ENCODE measurements at regions not wholly inside any gene's neighbourhood (a gene's known extent, or its start where the extent isn't known, plus 50 kb on each side); places are given as distances from the start of the nearest gene placed in this dataset.
"Not testable (repeated sequence)": the region's sequence is repeated elsewhere in the genome, so short reads cannot be mapped to it uniquely, and the experiment has no call there.

DNA sequence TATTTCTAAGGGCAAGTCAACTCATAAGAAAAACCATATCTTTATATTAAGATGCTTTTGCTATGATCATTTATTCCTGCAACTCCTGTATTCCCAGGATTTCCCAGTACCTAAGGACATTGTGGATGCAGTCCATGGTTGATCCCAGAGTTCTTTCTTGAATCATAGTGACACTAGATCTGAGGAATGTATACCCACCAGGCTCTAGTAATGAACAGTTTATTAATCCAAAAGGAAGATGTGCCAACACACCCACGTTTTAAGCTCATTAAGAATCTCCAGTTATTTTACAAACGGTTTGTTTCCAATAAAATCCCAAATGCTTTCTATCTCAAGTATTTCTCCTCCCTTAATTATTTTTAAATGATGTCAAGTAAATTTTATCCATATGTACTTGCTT is 210.8 kb upstream of the ZEB2 start:
- Histone ChIP-seq H3K4me3 (ENCODE audit: low read length) (no peak overlapping the region), H3K36me3 (ENCODE audit: control insufficient read depth, insufficient read depth, low read length) (no peaks in the 10 kb centered on the region), H3K27ac (ENCODE audit: low read length) (no peak overlapping the region), H3K9me3 (replicated peaks; ENCODE audit: control insufficient read depth, low read depth, low read length) (peaks cover 6% of the 10 kb centered on the region), H3K4me1 (ENCODE audit: control insufficient read depth, insufficient read depth, low read length) (no peaks in the 10 kb centered on the region), H3K27me3 (ENCODE audit: control insufficient read depth, insufficient read depth, low read length) (no peaks in the 10 kb centered on the region)
- DNase-seq = no peak
- WGBS (ENCODE audit: insufficient coverage) = no CpG with 5 or more reads among the region's 2 CpGs

DNA sequence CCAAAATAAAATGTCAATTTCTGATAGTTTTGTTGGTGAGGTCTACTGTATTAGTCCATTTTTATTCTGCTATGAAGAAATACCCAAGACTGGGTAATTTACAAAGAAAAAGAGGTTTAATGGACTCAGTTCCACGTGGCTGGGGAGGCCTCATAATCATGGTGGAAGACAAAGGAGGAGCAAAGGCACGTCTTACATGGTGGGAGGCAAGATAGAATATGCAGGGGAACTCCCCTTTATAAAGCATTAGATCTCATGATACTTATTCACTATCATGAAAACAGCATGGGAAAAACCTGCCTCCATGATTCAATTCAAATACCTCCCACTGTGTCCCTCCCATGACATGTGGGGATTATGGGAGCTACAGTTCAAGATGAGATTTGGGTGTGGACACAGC is 204.5 kb upstream of the ZEB2 start:
- not testable (repeated sequence) for H3K9me3 ChIP-seq (replicated peaks; ENCODE audit: control insufficient read depth, low read depth, low read length); H3K27ac ChIP-seq (ENCODE audit: low read length); DNase-seq; H3K4me3 ChIP-seq (ENCODE audit: low read length); H3K27me3 ChIP-seq (ENCODE audit: control insufficient read depth, insufficient read depth, low read length); H3K36me3 ChIP-seq (ENCODE audit: control insufficient read depth, insufficient read depth, low read length); H3K4me1 ChIP-seq (ENCODE audit: control insufficient read depth, insufficient read depth, low read length)
- WGBS (ENCODE audit: insufficient coverage) = no CpG with 5 or more reads among the region's 2 CpGs

DNA sequence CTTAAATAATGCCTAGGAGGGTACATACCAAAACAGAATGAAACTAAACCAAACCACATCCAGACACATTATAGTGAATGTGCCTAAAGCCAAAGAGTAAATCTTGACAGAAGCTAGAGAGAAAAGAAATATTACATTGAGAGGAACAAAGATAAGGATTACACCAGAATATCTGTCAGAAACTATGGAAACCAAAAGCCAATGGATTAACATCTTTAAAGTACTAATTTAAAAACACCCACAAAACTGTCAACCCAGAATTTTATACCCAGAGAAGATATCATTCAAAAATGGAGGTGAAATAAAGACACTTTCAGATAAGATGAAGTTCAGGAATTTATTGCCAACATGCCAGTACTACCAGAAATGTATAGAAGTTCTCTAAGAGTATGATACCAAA is 198.5 kb upstream of the ZEB2 start:
- no peak overlapping the region for H3K27ac ChIP-seq (ENCODE audit: low read length)
- H3K4me1 ChIP-seq (ENCODE audit: control insufficient read depth, insufficient read depth, low read length) = no peaks in the 10 kb centered on the region
- H3K27me3 ChIP-seq (ENCODE audit: control insufficient read depth, insufficient read depth, low read length) = no peaks in the 10 kb centered on the region
- H3K36me3 ChIP-seq (ENCODE audit: control insufficient read depth, insufficient read depth, low read length) = no peaks in the 10 kb centered on the region
- no peak overlapping the region for H3K4me3 ChIP-seq (ENCODE audit: low read length)
- H3K9me3 ChIP-seq (replicated peaks; ENCODE audit: control insufficient read depth, low read depth, low read length) = peaks cover 12% of the 10 kb centered on the region
- DNase-seq = no peak

DNA sequence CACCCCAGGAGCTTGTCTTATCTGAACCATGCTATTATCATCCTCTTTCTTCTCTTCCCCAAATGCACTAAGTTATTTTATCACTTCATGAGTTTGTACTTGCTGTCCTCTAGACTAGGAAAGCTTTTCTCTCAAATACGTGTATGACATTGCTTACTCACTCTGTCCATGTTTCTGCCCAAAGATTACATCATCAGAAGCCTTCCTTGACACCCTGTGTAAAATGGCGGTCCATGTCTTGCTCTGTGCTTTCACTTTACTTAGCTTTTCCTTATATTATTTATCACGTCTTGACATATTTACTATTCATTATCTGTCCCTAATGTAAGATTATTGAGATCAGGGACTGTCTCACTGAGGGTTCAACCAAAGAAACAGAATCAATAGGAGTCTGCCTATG is 196.1 kb upstream of the ZEB2 start:
- H3K27ac ChIP-seq (ENCODE audit: low read length) = no peak overlapping the region
- H3K27me3 ChIP-seq (ENCODE audit: control insufficient read depth, insufficient read depth, low read length) = no peaks in the 10 kb centered on the region
- no peak overlapping the region for H3K4me3 ChIP-seq (ENCODE audit: low read length)
- 82% methylated on average over 1 of the region's 3 CpGs for WGBS (ENCODE audit: insufficient coverage)
- DNase-seq = no peak
- H3K36me3 ChIP-seq (ENCODE audit: control insufficient read depth, insufficient read depth, low read length) = no peaks in the 10 kb centered on the region
- peaks cover 12% of the 10 kb centered on the region for H3K9me3 ChIP-seq (replicated peaks; ENCODE audit: control insufficient read depth, low read depth, low read length)
- no peaks in the 10 kb centered on the region for H3K4me1 ChIP-seq (ENCODE audit: control insufficient read depth, insufficient read depth, low read length)

DNA sequence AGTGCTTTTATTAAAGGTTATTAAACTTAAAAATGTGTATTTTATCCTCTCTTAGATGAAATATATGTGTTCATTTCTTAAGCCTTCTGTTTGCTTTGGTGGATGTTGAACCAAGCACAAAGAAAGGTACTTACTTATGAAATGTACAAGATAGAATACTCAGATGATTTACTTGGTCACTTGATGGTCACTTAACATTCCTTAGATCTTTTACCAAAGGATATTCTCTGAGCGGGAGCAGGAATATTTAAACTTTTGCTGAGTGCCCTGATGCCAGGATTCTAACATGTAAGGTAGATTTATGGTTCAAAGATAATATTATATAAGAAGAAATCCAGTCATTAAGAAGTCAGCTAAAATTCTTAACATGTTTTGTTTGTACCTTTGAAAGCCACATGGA is 193.5 kb upstream of the ZEB2 start:
- no CpG with 5 or more reads among the region's 1 CpG for WGBS (ENCODE audit: insufficient coverage)
- Histone ChIP-seq H3K4me3 (ENCODE audit: low read length) (no peak overlapping the region), H3K27me3 (ENCODE audit: control insufficient read depth, insufficient read depth, low read length) (no peaks in the 10 kb centered on the region), H3K27ac (ENCODE audit: low read length) (no peak overlapping the region), H3K4me1 (ENCODE audit: control insufficient read depth, insufficient read depth, low read length) (no peaks in the 10 kb centered on the region), H3K36me3 (ENCODE audit: control insufficient read depth, insufficient read depth, low read length) (no peaks in the 10 kb centered on the region), H3K9me3 (replicated peaks; ENCODE audit: control insufficient read depth, low read depth, low read length) (peaks cover 11% of the 10 kb centered on the region)
- DNase-seq = no peak

DNA sequence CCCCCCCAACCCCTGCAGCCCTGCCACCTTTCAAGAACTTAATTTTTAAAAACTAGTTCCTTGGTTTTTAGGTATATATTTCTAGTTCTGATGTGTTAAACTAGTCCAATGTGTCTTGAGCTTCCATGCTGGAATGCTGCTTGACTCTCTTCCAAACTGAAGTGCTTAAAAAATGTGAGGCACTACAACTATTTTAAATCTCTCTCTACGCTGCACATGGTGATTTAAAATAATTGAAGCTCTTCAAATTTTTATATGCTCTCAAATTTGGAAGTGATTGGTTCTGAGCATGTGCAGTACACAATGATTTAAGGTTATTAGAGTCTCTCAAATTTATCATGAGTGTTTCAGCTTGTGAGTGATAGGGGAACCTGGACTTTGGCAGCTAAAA is 192.6 kb upstream of the ZEB2 start:
- Histone ChIP-seq H3K4me3 (ENCODE audit: low read length) (no peak overlapping the region), H3K9me3 (replicated peaks; ENCODE audit: control insufficient read depth, low read depth, low read length) (peaks cover 4% of the 10 kb centered on the region), H3K27me3 (ENCODE audit: control insufficient read depth, insufficient read depth, low read length) (no peaks in the 10 kb centered on the region), H3K27ac (ENCODE audit: low read length) (no peak overlapping the region), H3K36me3 (ENCODE audit: control insufficient read depth, insufficient read depth, low read length) (no peaks in the 10 kb centered on the region), H3K4me1 (ENCODE audit: control insufficient read depth, insufficient read depth, low read length) (no peaks in the 10 kb centered on the region)
- no CpG with 5 or more reads among the region's 1 CpG for WGBS (ENCODE audit: insufficient coverage)
- peak; percentile 76 for DNase-seq

DNA sequence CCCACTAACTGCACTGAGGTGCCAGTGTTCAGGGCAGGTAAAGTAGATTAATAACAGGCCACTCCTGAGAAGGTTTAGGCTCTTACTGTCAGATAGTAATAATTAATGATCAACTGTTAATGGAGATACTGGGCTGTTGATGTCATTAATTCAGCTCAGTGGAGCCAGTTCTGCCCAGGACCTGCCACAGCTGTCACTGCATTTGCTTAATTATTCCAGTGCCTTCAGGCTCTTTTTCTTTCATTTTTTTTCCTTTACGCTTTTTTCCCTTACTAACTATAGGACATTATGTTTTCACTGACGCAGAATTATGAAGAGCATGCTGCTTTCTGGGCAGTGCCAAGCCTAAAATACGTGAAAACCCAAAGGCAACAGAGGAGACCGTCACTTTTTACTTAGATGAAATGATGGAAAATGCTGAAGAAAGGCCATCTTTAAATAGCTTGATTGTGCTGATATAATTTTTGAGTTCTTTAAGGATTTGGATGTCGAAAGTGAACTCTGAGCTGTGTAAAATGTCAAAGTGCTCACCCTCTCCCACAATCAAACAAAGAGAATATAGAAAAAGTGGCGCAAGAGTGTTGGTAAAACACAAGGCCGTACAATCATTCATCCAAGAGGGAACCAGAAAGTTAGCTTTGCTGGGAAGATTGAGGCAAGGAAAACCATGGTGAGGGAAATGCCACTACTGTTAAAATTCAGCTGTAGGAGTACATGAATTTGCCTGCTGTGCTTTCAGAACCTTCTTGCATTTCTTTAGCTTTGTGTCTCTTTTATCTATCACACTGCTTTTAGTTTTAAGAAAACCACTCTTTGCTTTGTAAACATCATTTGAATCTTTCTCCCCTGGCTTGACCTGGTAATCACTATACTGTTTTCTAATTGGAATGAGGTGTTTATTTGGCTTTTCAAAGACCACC is 192.0 kb upstream of the ZEB2 start:
- peak overlapping the region; percentile 23 for H3K27ac ChIP-seq (ENCODE audit: low read length)
- 78% methylated on average over 3 of the region's 7 CpGs for WGBS (ENCODE audit: insufficient coverage)
- no peaks in the 10 kb centered on the region for H3K4me1 ChIP-seq (ENCODE audit: control insufficient read depth, insufficient read depth, low read length)

DNA sequence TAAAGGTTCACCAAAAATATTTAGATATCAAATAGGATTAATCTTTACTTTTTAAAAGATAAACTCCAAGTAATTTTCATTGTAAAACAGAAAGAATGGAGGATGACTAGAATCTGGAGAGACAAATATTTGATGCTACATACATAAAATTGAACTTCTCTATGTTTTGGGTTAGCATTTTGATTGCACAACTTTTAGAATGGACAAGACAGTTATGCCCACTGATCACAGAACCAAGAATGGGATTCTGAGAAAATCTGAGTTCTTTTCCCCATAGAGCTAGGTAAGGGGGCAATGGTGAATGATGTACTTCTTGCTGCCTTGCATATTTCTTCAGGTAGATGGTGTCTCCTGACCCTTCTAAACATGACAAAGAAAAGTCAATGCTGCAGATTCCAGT is 191.2 kb upstream of the ZEB2 start:
- Histone ChIP-seq H3K9me3 (replicated peaks; ENCODE audit: control insufficient read depth, low read depth, low read length) (no peaks in the 10 kb centered on the region), H3K27me3 (ENCODE audit: control insufficient read depth, insufficient read depth, low read length) (no peaks in the 10 kb centered on the region), H3K36me3 (ENCODE audit: control insufficient read depth, insufficient read depth, low read length) (no peaks in the 10 kb centered on the region), H3K27ac (ENCODE audit: low read length) (no peak overlapping the region), H3K4me3 (ENCODE audit: low read length) (no peak overlapping the region), H3K4me1 (ENCODE audit: control insufficient read depth, insufficient read depth, low read length) (no peaks in the 10 kb centered on the region)
- DNase-seq = no peak

More for the DNA sequence above, 192.0 kb upstream of the ZEB2 start:
- peak; percentile 14 for DNase-seq
- H3K9me3 ChIP-seq (replicated peaks; ENCODE audit: control insufficient read depth, low read depth, low read length) = peaks cover under 1% of the 10 kb centered on the region
- H3K36me3 ChIP-seq (ENCODE audit: control insufficient read depth, insufficient read depth, low read length) = no peaks in the 10 kb centered on the region
- H3K27me3 ChIP-seq (ENCODE audit: control insufficient read depth, insufficient read depth, low read length) = no peaks in the 10 kb centered on the region
- no peak overlapping the region for H3K4me3 ChIP-seq (ENCODE audit: low read length)

DNA sequence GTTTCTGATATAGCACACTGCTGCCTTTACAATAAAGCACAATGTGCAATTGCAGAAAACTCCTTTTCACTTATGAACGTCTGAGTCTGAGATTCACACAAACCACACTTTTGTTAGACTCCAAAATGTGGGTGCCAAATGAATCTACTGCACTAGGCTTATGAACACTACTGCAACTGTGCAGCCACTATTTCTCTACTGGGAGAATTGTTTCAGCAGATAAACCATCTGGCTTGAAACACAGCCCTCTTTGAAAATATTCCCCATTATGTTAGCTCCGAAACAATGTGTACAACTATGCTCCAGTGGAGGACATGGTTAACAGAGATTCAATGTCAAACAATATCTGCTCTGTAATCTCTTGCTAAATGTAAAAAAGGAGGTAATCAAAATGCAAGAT is 188.7 kb upstream of the ZEB2 start:
- H3K4me3 ChIP-seq (ENCODE audit: low read length) = no peak overlapping the region
- H3K27me3 ChIP-seq (ENCODE audit: control insufficient read depth, insufficient read depth, low read length) = no peaks in the 10 kb centered on the region
- H3K4me1 ChIP-seq (ENCODE audit: control insufficient read depth, insufficient read depth, low read length) = peaks cover 2% of the 10 kb centered on the region
- H3K36me3 ChIP-seq (ENCODE audit: control insufficient read depth, insufficient read depth, low read length) = no peaks in the 10 kb centered on the region
- 20% methylated on average over 1 of the region's 2 CpGs for WGBS (ENCODE audit: insufficient coverage)
- H3K27ac ChIP-seq (ENCODE audit: low read length) = no peak overlapping the region
- peak; percentile 49 for DNase-seq
- no peaks in the 10 kb centered on the region for H3K9me3 ChIP-seq (replicated peaks; ENCODE audit: control insufficient read depth, low read depth, low read length)

DNA sequence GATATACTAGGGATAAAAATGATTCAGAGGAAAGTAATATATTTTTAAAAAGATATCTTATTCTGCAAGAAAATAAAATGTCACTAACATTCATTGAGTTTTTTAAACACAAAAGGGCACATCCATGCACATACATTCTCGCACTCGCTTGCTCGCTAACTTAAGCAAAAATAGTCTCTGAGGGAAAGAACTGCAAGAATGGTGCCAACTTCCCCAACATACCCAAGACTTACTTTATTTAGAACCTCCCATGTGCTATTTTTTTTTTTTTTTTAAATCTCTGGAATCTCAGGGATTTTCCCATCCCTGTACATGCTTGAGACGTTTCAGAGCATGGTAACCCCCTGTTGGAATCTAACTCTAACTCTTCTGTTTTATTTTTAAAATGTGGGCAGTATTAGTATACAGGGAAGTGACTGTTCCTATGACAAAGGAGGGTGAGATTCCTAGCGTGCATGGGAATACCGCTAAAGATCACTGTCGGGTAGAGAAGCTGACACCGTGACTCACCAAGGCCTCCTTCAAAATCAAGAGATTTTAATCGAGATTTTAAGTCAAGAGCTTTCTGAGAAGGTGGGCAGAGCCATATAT is 187.9 kb upstream of the ZEB2 start:
- 100% methylated on average over 2 of the region's 9 CpGs for whole genome bisulfite sequencing (ENCODE audit: insufficient coverage)

More for the DNA sequence above, 187.9 kb upstream of the ZEB2 start:
- no peak overlapping the region for H3K27ac ChIP-seq (ENCODE audit: low read length)
- no peak overlapping the region for H3K4me3 ChIP-seq (ENCODE audit: low read length)
- H3K4me1 ChIP-seq (ENCODE audit: control insufficient read depth, insufficient read depth, low read length) = peaks cover 2% of the 10 kb centered on the region
- H3K27me3 ChIP-seq (ENCODE audit: control insufficient read depth, insufficient read depth, low read length) = no peaks in the 10 kb centered on the region
- no peaks in the 10 kb centered on the region for H3K9me3 ChIP-seq (replicated peaks; ENCODE audit: control insufficient read depth, low read depth, low read length)
- DNase-seq = peak; percentile 21
- H3K36me3 ChIP-seq (ENCODE audit: control insufficient read depth, insufficient read depth, low read length) = no peaks in the 10 kb centered on the region

All from muscle of leg (tissue), 3 donors.